Activated CD4-positive, alpha-beta T cell treated with anti-CD3 and anti-CD28 coated beads, Interleukin-2, amount 50 U/mL, for 1 hour (primary cell): ENCODE measurements at regions not wholly inside any gene's neighbourhood (a gene's known extent, or its start where the extent isn't known, plus 50 kb on each side); places are given as distances from the start of the nearest gene placed in this dataset.
A peak's percentile ranks its signal among the peaks of the same experiment; 100 is the strongest.
"Not testable (repeated sequence)": the region's sequence is repeated elsewhere in the genome, so short reads cannot be mapped to it uniquely, and the experiment has no call there.

Experiments used
- DNase-seq: peaks from one replicate; pipeline ENCODE4 v3.0.0-alpha.2; 2020

DNA sequence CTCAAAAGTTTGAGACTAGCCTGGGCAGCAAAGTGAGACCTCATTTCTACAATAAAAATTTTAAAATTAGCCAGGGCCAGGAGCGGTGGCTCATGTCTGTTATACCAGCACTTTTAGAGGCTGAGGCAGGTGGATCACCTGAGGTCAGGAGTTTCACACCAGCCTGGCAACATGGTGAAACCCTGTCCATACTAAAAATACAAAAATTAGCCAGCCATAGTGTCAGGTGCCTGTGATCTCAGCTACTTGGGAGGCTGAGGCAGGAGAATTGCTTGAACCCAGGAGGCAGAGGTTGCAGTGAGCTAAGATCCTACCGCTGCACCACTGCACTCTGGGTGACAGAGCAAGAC, 85.1 kb upstream of the MAP4 start:
- not testable (repeated sequence) for DNase-seq

DNA sequence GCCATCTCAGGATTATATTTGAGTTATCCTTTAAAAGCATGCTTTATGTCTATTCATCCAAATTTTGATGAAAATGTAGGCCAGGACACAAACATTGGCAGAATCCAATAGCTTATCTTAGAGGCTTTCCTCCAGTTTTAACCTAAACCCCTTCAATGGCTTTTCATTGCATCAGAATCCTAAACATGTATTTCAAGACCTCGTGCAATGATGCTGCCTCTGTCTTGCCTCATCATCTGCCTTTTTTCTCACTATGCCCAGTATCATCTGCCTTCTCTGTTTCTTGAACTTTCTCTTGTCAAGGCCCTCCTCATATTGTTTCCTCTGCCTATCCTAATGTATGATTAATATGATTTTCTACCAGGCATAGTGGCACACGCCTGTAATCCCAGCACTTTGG, 76.1 kb upstream of the MAP4 start:
- DNase-seq: no peak

GRCh38 chr3:48090166-48090939, 74.1 kb upstream of the MAP4 start:
- DNase-seq: no peak

- DNase-seq: peak; percentile 92
These were observed 72.7 kb upstream of the MAP4 start for GRCh38 chr3:48088749-48089466.

DNA sequence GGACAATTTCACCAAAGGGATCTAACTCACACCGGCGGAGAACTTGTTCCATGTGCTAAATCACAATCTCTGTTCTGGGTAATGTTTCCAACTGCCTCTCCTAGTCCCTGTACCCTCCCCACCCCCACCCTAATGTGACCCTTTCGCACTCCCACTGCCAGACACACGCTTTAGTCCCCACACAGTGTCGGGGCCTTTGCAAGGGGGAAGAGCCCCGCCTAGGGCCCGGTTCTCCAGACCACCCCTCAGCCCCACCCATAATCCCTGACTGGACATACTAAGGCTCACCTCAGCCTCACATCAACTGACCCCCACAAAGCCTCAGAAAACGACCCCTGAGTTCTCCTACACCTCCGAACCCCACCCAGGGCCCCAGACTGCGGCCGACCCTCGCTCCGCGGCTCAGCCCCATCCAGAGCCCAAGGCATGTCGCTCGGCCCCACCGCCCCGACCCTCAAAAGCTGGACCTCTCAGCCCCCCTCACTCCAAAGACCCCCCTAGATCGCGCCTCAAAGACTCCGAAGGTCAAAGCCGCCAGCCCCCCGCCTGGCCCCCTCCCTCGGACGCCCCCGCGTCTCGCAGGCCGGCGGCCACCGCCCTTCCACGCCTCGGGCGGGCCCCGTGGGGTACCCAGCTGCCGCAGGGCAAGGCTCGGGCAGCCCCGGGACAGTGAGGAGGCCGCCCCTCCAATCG, 72.0 kb upstream of the MAP4 start:
- DNase-seq: no peak

GRCh38 chr3:48086705-48087104, 70.5 kb upstream of the MAP4 start:
- no peak for DNase-seq

DNA sequence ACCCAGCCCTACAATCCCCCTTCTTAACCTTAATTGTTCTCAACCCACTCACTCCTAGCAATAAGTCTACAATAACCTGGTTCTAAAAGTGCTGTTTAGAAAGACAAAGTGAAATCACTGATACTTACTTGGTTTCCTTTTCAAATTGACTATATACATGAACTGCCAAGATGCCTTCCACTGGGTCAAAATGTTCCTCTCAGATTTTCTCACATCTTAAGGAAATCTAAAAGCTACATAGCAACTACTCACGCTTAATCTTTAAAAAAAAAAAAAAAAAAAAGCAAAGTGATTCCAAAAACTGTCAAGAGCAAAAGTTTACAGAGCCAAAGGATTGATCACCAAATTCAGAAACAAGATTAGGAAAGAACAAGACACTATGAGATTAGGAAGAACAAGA, 68.7 kb upstream of the MAP4 start:
- DNase-seq: no peak

DNA sequence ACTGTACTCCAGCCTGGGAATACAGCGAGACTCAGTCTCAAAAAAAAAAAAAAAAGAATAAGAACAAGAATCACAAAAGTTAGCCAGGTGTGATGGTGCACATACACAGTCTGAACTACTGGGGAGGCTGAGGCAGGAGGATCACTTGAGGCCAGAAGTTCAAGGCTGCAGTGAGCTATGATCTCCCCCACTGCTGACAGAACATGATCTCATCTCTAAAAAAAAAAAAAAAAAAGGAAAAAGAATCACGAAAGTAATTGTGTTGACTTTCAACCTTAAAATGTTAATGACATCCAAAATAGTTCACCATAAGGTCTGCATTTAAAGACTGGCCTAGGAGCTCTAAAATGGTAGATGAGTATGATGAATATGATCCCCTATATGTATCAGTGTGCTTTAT, 68.0 kb upstream of the MAP4 start:
- no peak for DNase-seq

- DNase-seq: no peak
These were observed 66.5 kb upstream of the MAP4 start for GRCh38 chr3:48082580-48083184.

- DNase-seq: no peak
These were observed 61.6 kb upstream of the MAP4 start for GRCh38 chr3:48077815-48078214.

DNA sequence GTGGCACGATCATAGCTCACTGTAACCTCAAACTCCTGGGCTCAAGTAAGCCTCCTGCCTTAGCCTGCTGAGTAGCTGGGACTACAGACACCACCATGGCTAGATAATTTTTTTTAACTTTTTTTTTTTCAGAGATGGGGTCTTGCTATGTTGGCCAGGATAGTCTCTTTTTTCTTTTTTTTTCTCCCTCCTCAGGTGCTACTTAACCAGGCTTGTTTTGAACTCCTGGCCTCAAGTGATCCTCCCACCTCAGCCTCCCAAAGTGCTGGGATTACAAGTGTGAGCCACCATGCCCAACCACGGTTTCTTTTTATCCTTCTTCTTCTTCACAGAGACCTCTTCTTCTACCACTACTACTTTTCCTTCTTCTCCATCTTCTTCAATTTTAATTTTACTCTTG, 53.8 kb upstream of the MAP4 start:
- no peak for DNase-seq

GRCh38 chr3:48069339-48069738, 53.1 kb upstream of the MAP4 start:
- no peak for DNase-seq

DNA sequence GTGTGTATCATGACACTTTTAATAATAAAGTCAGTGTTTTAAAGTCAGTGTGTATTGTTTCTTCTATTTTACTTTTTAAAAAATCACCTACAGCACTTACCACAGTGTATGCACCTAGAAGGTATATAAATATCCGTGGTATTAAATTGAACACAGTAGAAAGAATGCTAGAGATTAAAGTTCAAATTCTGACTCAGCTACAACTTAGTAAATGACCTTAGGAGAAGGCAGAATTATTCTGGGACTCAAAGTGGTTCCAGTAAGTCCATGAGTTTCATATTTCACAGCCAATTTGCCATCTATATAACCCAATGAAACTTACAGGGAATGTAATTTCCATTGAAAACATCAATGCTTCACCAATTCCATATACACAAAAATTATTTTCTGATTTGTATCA, 52.7 kb upstream of the MAP4 start:
- no peak for DNase-seq

DNA sequence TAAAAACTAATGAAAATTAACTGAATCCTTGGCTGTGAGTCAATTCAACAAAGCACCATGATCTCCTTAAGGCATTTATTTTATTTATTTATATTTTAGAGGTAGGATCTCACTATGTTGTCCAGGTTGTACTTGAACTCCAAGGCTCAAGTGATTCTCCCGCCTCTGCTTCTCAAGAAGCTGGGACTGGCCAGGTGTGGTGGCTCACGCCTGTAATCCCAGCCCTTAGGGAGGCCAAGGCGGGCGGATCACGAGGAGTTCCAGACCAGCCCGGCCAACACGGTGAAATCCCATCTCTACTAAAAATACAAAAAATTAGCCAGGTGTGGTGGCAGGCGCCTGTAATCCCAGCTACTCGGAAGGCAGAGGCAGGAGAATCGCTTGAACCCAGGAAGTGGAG, 52.1 kb upstream of the MAP4 start:
- not testable (repeated sequence) for DNase-seq

DNA sequence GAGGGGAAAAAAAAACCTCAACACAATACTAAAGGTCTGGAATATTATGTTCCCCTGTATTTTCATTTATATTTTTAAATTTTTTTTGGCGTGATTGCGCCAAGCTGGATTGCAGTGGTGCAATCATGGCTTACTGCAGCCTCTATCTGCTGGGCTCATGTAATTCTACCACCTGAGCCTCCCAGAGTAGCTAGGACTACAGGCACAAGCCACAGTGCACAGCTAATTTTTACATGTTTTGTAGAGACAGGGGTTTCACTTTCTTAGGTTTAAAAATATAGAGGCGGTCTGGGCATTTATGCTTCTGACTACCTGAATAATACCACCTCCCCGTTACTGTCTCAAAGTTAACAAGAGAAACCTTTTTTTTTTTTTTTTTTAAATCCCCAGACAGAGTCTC, 51.1 kb upstream of the MAP4 start:
- DNase-seq: no peak
